GM23338 (cell line): ENCODE measurements at regions not wholly inside any gene's neighbourhood (a gene's known extent, or its start where the extent isn't known, plus 50 kb on each side); places are given as distances from the start of the nearest gene placed in this dataset.

Experiments
- ATAC-seq: fragments of 200-7000 bp; cut with Tn5 transposase; 3 replicates; pipeline ENCODE4 v1.9.1; 2020
- DNase-seq: peaks from one replicate; pipeline ENCODE4 v3.0.0-alpha.2; 2015; ENCODE audit warnings: low spot score
- H2AFZ ChIP-seq: fragments of 200-600 bp; sonication (generic); 2 replicates; pipeline ENCODE4 v1.8.0; 2016; ENCODE audit warnings: antibody characterized with exemption, mild to moderate bottlenecking, moderate library complexity
- H3F3A ChIP-seq: fragments of 200-600 bp; sonication (generic); replicated peaks from 2 replicates; pipeline ENCODE4 v1.8.0; 2017; ENCODE audit warnings: antibody characterized with exemption, mixed run types, low read depth
- H3K27ac ChIP-seq: fragments of 200-600 bp; sonication (generic); 2 replicates; pipeline ENCODE4 v1.6.1; 2016; ENCODE audit warnings: low read depth
- H3K27me3 ChIP-seq: fragments of 200-600 bp; sonication (generic); 2 replicates; pipeline ENCODE4 v1.8.0; 2016; ENCODE audit warnings: mild to moderate bottlenecking, mixed run types, moderate library complexity; ENCODE audit not compliant: insufficient read depth
- H3K36me3 ChIP-seq: fragments of 200-600 bp; sonication (generic); 2 replicates; pipeline ENCODE4 v1.8.0; 2016; ENCODE audit warnings: mild to moderate bottlenecking; ENCODE audit not compliant: insufficient read depth
- H3K4me1 ChIP-seq: fragments of 200-600 bp; sonication (generic); 2 replicates; pipeline ENCODE4 v1.8.0; 2016; ENCODE audit warnings: mild to moderate bottlenecking, moderate library complexity; ENCODE audit not compliant: insufficient read depth
- H3K4me2 ChIP-seq: fragments of 200-600 bp; sonication (generic); 2 replicates; pipeline ENCODE4 v1.7.1; 2017; ENCODE audit warnings: mixed run types
- H3K4me3 ChIP-seq: fragments of 200-600 bp; sonication (generic); 2 replicates; pipeline ENCODE4 v1.6.1; 2016; ENCODE audit warnings: mixed run types
- H3K79me2 ChIP-seq: fragments of 200-600 bp; sonication (generic); replicated peaks from 2 replicates; pipeline ENCODE4 v1.8.0; 2017; ENCODE audit warnings: mild to moderate bottlenecking; ENCODE audit not compliant: insufficient read depth
- H3K9me2 ChIP-seq: fragments of 200-600 bp; sonication (generic); 2 replicates; pipeline ENCODE4 v1.8.0; 2017; ENCODE audit not compliant: insufficient read depth
- H4K20me1 ChIP-seq: fragments of 200-600 bp; sonication (generic); replicated peaks from 2 replicates; pipeline ENCODE4 v1.8.0; 2017; ENCODE audit warnings: mild to moderate bottlenecking; ENCODE audit not compliant: insufficient read depth
- H3K27ac Mint-ChIP-seq: 2 replicates; pipeline ENCODE4 v1.8.0; 2020; ENCODE audit warnings: inconsistent platforms, mild to moderate bottlenecking, moderate library complexity, mixed read lengths
- H3K27me3 Mint-ChIP-seq: 3 replicates; pipeline ENCODE4 v1.8.0; 2022; ENCODE audit warnings: low read depth, mild to moderate bottlenecking, moderate library complexity, mixed read lengths, inconsistent platforms; ENCODE audit not compliant: insufficient read depth, poor library complexity
- H3K36me3 Mint-ChIP-seq: 3 replicates; pipeline ENCODE4 v1.8.0; 2021; ENCODE audit warnings: low read depth, mild to moderate bottlenecking, inconsistent platforms, moderate library complexity, mixed read lengths
- H3K4me1 Mint-ChIP-seq: 3 replicates; pipeline ENCODE4 v1.8.0; 2020; ENCODE audit warnings: mild to moderate bottlenecking, inconsistent platforms, mixed read lengths
- H3K4me3 Mint-ChIP-seq: 3 replicates; pipeline ENCODE4 v1.8.0; 2021; ENCODE audit warnings: moderate library complexity, mild to moderate bottlenecking, inconsistent platforms, mixed read lengths
- H3K9me3 Mint-ChIP-seq: 3 replicates; pipeline ENCODE4 v1.8.0; 2020; ENCODE audit warnings: moderate library complexity, mild to moderate bottlenecking, inconsistent platforms, mixed read lengths
- CREB1 ChIP-seq: fragments of 250-450 bp; sonication (Bioruptor Pico); IDR thresholded peaks from 2 replicates; pipeline ENCODE4 v1.5.0; 2020; ENCODE audit warnings: low read depth, mild to moderate bottlenecking, moderate library complexity
- EZH2phosphoT487 ChIP-seq: fragments of 200-600 bp; sonication (generic); IDR thresholded peaks from one replicate; pipeline ENCODE4 v1.8.1; 2018; ENCODE audit warnings: antibody characterized with exemption; ENCODE audit not compliant: unreplicated experiment
- JUNB ChIP-seq: IDR thresholded peaks from one replicate; pipeline ENCODE4 v1.6.1; 2016; ENCODE audit warnings: antibody characterized with exemption; ENCODE audit not compliant: unreplicated experiment
- NANOG ChIP-seq: IDR thresholded peaks from 2 replicates; pipeline ENCODE4 v1.6.1; 2016; ENCODE audit warnings: antibody characterized with exemption, borderline replicate concordance
- POLR2AphosphoS5 ChIP-seq: IDR thresholded peaks from 2 replicates; pipeline ENCODE4 v1.6.1; 2016; ENCODE audit warnings: antibody characterized with exemption, low read depth
- STAT1 ChIP-seq: IDR thresholded peaks from one replicate; pipeline ENCODE4 v1.6.1; 2016; ENCODE audit warnings: antibody characterized with exemption; ENCODE audit not compliant: unreplicated experiment
- ZNF114 ChIP-seq: fragments of 250-450 bp; sonication (Bioruptor Pico); IDR thresholded peaks from 2 replicates; pipeline ENCODE4 v1.5.0; 2020; ENCODE audit warnings: mild to moderate bottlenecking, moderate library complexity
- ZNF331 ChIP-seq: fragments of 250-450 bp; sonication (Bioruptor Pico); IDR thresholded peaks from 2 replicates; pipeline ENCODE4 v1.5.0; 2020; ENCODE audit warnings: low read depth, mild to moderate bottlenecking, moderate library complexity
- TF ChIP-seq, protein P1 (sequence below): IDR thresholded peaks from 2 replicates; pipeline ENCODE4 v1.6.1; 2016; ENCODE audit warnings: antibody characterized with exemption
- TF ChIP-seq, protein P2 (sequence below): fragments of 250-450 bp; sonication (Bioruptor Pico); IDR thresholded peaks from 2 replicates; pipeline ENCODE4 v1.5.0; 2020; ENCODE audit warnings: mild to moderate bottlenecking, moderate library complexity
- TF ChIP-seq, protein P3 (sequence below): IDR thresholded peaks from one replicate; pipeline ENCODE4 v1.6.1; 2018; ENCODE audit warnings: antibody characterized with exemption; ENCODE audit not compliant: unreplicated experiment
- TF ChIP-seq, protein P4 (sequence below), 2 experiments: fragments of 200-600 bp in 1 of 2; sonication (generic) in 1 of 2; conservative IDR thresholded peaks; 2 replicates each; pipeline versions ENCODE4 v1.5.1 to v1.6.1; 2016 to 2017; ENCODE audit warnings: antibody characterized with exemption in 2 of 2, low read depth in 2 of 2, mild to moderate bottlenecking in 2 of 2, moderate library complexity in 1 of 2

DNA sequence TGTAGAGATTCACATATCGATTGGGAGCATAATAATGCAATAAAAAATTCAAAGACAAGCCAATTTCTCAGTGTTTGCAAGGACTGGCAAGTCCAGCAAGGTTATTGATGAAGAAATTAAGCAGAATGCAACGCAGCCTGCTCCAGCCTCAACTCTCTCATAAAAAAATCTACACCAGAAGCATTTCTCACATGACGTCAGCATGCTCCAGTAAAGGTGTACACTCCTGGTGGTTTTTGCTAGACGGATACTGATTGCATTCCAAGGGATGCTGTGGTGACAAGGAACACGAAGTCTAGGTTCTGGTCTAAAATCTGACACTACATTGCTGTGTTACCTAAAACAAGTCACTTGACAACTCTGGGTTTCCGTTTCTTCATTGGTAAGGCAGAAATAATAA, 131.9 kb upstream of the PRNP start:
- H3K4me3 ChIP-seq: no peak overlapping the region
- TF ChIP-seq, protein P1, sequence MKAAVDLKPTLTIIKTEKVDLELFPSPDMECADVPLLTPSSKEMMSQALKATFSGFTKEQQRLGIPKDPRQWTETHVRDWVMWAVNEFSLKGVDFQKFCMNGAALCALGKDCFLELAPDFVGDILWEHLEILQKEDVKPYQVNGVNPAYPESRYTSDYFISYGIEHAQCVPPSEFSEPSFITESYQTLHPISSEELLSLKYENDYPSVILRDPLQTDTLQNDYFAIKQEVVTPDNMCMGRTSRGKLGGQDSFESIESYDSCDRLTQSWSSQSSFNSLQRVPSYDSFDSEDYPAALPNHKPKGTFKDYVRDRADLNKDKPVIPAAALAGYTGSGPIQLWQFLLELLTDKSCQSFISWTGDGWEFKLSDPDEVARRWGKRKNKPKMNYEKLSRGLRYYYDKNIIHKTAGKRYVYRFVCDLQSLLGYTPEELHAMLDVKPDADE: no peak
- no peak for TF ChIP-seq POLR2AphosphoS5
- no peak for TF ChIP-seq EZH2phosphoT487
- no peak for TF ChIP-seq STAT1
- no peak for TF ChIP-seq ZNF331 (CRISPR knock-in tag)
- TF ChIP-seq NANOG: no peak
- no peak for TF ChIP-seq CREB1 (CRISPR knock-in tag)
- TF ChIP-seq ZNF114 (CRISPR knock-in tag): no peak
- TF ChIP-seq, protein P2, sequence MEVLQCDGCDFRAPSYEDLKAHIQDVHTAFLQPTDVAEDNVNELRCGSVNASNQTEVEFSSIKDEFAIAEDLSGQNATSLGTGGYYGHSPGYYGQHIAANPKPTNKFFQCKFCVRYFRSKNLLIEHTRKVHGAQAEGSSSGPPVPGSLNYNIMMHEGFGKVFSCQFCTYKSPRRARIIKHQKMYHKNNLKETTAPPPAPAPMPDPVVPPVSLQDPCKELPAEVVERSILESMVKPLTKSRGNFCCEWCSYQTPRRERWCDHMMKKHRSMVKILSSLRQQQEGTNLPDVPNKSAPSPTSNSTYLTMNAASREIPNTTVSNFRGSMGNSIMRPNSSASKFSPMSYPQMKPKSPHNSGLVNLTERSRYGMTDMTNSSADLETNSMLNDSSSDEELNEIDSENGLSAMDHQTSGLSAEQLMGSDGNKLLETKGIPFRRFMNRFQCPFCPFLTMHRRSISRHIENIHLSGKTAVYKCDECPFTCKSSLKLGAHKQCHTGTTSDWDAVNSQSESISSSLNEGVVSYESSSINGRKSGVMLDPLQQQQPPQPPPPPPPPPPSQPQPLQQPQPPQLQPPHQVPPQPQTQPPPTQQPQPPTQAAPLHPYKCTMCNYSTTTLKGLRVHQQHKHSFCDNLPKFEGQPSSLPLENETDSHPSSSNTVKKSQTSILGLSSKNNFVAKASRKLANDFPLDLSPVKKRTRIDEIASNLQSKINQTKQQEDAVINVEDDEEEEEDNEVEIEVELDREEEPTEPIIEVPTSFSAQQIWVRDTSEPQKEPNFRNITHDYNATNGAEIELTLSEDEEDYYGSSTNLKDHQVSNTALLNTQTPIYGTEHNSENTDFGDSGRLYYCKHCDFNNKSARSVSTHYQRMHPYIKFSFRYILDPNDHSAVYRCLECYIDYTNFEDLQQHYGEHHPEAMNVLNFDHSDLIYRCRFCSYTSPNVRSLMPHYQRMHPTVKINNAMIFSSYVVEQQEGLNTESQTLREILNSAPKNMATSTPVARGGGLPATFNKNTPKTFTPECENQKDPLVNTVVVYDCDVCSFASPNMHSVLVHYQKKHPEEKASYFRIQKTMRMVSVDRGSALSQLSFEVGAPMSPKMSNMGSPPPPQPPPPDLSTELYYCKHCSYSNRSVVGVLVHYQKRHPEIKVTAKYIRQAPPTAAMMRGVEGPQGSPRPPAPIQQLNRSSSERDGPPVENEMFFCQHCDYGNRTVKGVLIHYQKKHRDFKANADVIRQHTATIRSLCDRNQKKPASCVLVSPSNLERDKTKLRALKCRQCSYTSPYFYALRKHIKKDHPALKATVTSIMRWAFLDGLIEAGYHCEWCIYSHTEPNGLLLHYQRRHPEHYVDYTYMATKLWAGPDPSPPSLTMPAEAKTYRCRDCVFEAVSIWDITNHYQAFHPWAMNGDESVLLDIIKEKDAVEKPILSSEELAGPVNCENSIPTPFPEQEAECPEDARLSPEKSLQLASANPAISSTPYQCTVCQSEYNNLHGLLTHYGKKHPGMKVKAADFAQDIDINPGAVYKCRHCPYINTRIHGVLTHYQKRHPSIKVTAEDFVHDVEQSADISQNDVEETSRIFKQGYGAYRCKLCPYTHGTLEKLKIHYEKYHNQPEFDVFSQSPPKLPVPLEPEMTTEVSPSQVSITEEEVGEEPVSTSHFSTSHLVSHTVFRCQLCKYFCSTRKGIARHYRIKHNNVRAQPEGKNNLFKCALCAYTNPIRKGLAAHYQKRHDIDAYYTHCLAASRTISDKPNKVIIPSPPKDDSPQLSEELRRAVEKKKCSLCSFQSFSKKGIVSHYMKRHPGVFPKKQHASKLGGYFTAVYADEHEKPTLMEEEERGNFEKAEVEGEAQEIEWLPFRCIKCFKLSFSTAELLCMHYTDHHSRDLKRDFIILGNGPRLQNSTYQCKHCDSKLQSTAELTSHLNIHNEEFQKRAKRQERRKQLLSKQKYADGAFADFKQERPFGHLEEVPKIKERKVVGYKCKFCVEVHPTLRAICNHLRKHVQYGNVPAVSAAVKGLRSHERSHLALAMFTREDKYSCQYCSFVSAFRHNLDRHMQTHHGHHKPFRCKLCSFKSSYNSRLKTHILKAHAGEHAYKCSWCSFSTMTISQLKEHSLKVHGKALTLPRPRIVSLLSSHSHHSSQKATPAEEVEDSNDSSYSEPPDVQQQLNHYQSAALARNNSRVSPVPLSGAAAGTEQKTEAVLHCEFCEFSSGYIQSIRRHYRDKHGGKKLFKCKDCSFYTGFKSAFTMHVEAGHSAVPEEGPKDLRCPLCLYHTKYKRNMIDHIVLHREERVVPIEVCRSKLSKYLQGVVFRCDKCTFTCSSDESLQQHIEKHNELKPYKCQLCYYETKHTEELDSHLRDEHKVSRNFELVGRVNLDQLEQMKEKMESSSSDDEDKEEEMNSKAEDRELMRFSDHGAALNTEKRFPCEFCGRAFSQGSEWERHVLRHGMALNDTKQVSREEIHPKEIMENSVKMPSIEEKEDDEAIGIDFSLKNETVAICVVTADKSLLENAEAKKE (CRISPR knock-in tag): no peak
- no peak for TF ChIP-seq JUNB
- TF ChIP-seq, protein P3, sequence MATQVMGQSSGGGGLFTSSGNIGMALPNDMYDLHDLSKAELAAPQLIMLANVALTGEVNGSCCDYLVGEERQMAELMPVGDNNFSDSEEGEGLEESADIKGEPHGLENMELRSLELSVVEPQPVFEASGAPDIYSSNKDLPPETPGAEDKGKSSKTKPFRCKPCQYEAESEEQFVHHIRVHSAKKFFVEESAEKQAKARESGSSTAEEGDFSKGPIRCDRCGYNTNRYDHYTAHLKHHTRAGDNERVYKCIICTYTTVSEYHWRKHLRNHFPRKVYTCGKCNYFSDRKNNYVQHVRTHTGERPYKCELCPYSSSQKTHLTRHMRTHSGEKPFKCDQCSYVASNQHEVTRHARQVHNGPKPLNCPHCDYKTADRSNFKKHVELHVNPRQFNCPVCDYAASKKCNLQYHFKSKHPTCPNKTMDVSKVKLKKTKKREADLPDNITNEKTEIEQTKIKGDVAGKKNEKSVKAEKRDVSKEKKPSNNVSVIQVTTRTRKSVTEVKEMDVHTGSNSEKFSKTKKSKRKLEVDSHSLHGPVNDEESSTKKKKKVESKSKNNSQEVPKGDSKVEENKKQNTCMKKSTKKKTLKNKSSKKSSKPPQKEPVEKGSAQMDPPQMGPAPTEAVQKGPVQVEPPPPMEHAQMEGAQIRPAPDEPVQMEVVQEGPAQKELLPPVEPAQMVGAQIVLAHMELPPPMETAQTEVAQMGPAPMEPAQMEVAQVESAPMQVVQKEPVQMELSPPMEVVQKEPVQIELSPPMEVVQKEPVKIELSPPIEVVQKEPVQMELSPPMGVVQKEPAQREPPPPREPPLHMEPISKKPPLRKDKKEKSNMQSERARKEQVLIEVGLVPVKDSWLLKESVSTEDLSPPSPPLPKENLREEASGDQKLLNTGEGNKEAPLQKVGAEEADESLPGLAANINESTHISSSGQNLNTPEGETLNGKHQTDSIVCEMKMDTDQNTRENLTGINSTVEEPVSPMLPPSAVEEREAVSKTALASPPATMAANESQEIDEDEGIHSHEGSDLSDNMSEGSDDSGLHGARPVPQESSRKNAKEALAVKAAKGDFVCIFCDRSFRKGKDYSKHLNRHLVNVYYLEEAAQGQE: no peak
- TF ChIP-seq, protein P4, sequence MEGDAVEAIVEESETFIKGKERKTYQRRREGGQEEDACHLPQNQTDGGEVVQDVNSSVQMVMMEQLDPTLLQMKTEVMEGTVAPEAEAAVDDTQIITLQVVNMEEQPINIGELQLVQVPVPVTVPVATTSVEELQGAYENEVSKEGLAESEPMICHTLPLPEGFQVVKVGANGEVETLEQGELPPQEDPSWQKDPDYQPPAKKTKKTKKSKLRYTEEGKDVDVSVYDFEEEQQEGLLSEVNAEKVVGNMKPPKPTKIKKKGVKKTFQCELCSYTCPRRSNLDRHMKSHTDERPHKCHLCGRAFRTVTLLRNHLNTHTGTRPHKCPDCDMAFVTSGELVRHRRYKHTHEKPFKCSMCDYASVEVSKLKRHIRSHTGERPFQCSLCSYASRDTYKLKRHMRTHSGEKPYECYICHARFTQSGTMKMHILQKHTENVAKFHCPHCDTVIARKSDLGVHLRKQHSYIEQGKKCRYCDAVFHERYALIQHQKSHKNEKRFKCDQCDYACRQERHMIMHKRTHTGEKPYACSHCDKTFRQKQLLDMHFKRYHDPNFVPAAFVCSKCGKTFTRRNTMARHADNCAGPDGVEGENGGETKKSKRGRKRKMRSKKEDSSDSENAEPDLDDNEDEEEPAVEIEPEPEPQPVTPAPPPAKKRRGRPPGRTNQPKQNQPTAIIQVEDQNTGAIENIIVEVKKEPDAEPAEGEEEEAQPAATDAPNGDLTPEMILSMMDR (conservative IDR thresholded peaks at IDR 0.05; ENCODE audit: low read depth in 2 of 2): no peak
- H3K9me2 ChIP-seq: no peaks in the 10 kb centered on the region
- H3K36me3 ChIP-seq: no peaks in the 10 kb centered on the region
- H3K4me1 ChIP-seq: no peaks in the 10 kb centered on the region
- H3F3A ChIP-seq: no peaks in the 10 kb centered on the region
- no peaks in the 10 kb centered on the region for H3K36me3 Mint-ChIP-seq
- H3K4me1 Mint-ChIP-seq: peaks cover 7% of the 10 kb centered on the region
- H3K27ac Mint-ChIP-seq: no peak overlapping the region
- no peak for ATAC-seq
- no peak for DNase-seq
- no peaks in the 10 kb centered on the region for H3K27me3 ChIP-seq
- H4K20me1 ChIP-seq: no peaks in the 10 kb centered on the region
- no peak overlapping the region for H3K4me2 ChIP-seq
- H3K79me2 ChIP-seq: no peaks in the 10 kb centered on the region
- H3K27ac ChIP-seq: no peak overlapping the region
- no peak overlapping the region for H2AFZ ChIP-seq
- no peak overlapping the region for H3K4me3 Mint-ChIP-seq
- no peaks in the 10 kb centered on the region for H3K9me3 Mint-ChIP-seq
- no peaks in the 10 kb centered on the region for H3K27me3 Mint-ChIP-seq
